ENCODE measurements at regions not wholly inside any gene's neighbourhood (a gene's known extent, or its start where the extent isn't known, plus 50 kb on each side); places are given as distances from the start of the nearest gene placed in this dataset.
"Not testable (repeated sequence)": the region's sequence is repeated elsewhere in the genome, so short reads cannot be mapped to it uniquely, and the experiment has no call there.

DNA sequence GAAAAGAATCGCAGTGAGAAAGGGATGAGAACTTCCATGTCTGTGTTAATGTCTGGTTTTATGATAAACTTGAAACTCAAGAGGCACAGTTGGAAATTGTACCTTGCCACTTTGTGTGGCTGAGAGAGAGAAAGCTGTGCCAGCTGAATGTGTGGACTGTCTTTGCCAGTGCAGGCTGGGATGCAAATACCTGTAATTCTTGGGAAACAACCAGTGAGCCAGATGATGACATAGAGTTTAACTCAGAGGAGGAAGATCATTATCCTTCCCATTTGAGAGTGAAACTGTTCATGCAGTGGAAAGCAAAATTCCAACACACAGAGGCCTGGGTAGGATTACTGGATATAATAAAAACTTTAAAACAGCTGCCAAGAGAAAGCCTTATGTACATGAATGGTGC, 141.5 kb upstream of the NPAP1 start:
- DNase-seq: not testable (repeated sequence)

DNA sequence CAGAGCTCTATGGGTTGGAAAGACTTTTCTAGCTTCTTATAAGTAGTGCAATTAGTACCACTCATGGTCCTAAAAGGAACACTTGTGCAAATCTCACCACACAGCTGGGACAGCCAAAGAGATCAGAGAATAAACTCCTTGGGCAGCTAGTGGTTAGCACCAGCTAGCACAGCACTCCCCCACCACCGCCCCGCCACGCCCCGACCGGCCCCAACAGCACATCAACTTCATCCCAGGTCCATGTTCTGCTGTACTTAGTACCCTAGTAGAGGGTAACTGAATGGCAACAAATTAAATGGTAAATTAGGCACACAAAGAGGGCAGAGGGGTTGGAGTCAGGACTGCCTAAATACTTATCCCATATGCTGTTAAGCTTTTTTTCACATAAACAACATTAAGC, 118.3 kb upstream of the NPAP1 start:
- not testable (repeated sequence) for DNase-seq

- no peak for DNase-seq
Observed at GRCh38 chr15:24607636-24608035, 67.9 kb upstream of the NPAP1 start.

- DNase-seq: no peak
Observed at GRCh38 chr15:24617646-24618045, 57.9 kb upstream of the NPAP1 start.

- no peak for DNase-seq
Observed at GRCh38 chr15:24621630-24622215, 53.9 kb upstream of the NPAP1 start.

Measured in T-helper 2 cell (primary cell).